GM21528 (cell line): ENCODE measurements at regions not wholly inside any gene's neighbourhood (a gene's known extent, or its start where the extent isn't known, plus 50 kb on each side); places are given as distances from the start of the nearest gene placed in this dataset.
A peak's percentile ranks its signal among the peaks of the same experiment; 100 is the strongest.

Experiments used
- ATAC-seq: cut with Tn5 transposase; IDR thresholded peaks from one replicate; pipeline ENCODE4 v1.9.1; 2021; ENCODE audit warnings: mild to moderate bottlenecking, moderate library complexity; ENCODE audit not compliant: unreplicated experiment, low FRiP score

DNA sequence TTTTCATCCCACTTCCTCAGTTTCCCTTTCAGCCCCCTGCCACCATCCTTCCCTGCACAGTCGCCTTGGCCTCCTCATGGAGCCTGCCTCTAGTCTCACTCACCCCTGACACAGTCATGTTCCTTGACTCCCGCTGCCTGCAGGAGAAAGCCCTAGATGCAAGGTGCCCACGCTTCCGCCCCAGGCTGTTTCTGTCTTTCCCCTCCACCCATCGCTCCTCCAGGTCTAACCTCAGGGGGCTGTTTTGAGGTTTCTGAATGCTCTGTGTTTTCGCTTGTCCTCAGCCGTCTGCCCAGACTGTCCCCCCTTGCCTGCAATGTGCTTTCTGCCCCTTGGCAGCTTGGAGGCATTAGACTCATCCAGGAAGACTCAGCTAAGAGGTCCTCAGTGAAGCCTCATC lies 89.9 kb downstream of the EMX2 start:
- no peak for ATAC-seq

DNA sequence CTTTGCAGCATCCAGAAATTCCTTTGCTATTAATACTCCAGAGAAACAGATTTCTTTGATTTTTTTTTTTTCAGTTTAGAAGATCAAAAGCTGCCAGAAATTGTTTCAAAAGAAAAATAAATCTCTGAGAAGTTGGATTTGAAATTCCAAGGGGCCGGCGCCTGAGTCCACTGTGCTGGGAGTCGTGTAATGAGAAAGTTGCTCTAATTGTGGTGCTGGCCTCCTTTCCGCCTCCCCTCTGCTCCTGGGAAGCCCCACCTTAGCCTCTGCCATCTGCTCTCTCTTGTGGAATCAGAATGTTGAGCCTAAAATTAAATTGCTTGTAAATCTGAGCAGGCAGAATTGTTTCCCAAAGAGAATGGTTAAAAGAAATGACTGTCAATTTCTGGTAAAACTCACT lies 93.3 kb downstream of the EMX2 start:
- no peak for ATAC-seq

DNA sequence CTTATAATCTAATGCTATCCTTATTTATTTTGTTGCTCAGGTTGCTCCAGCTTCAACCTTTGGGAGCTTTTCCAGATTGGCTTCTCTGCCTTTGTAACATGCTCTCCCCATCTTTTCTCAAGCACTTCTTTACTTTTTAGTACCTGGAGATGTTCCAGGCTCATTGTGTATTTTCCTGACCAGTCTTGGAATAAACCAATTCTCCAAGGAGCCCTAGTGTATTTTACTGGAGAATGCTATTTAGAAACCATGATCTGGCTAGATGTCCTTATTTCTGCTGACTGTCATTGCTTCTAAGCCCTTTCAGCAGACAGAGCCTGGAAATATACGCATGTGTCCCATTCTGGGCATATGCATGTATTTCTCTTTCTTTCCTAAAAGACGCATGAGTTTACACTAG lies 95.7 kb downstream of the EMX2 start:
- no peak for ATAC-seq

DNA sequence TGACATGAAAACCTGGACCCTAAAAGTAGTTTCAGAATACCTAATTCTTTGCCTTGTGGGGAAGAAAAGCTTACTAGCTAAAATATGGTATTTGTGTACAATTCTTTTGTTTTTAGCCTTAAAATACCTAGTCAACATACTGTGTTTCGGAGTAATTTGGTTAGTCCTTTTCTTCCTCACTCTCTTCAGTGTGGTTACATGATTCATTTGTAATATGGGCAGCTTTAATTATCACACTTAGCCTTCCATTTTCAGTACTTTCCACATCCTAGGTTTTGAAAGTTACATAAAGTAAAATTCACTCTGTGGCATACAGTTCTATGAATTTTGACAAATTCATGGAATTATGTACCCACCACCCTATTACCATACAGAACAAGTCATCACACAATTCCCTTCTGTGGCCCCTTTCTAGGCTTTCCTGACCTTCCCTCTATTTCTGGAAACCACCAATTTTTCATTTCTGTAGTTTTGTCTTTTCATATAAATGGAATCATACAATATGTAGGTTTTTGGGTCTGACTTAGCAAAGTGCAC lies 96.2 kb downstream of the EMX2 start:
- no peak for ATAC-seq

DNA sequence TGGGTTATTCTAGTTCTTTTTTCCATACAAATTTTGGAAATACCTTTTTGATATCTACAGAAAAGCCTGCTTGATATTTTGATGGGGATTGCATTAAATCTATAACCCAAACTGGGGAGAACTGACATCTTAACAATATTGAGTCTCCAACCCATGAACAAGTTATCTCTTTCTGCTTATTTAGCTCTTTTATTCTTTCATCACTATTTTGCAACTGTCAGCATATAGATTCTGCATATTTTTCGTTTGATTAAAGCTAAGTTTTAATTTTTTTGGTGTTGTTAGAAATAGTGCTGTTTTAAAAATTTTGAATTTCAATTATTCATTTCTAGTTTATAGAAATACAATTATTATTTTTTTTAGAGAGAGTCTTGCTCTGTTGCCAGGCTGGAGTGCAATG lies 97.9 kb downstream of the EMX2 start:
- no peak for ATAC-seq

DNA sequence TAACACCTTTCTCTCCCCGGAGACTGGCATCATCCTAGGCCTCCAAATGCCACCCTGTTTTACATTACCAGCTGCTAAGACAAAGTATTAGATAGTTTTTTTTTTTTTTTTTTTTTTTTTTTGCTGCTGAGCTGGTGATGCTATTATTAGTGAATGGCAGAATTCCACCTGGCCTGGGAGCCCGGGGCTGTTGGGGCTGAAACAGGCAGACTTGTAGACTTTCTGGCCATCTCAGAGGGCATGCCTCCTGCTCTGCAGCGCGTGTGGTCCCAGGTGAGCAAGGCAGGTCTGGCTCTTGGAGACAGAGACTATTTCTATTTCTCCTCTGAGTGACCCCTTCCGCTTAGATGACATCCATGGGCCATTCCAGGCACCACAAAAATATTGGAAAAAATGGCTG lies 104.2 kb downstream of the EMX2 start:
- ATAC-seq = no peak

DNA sequence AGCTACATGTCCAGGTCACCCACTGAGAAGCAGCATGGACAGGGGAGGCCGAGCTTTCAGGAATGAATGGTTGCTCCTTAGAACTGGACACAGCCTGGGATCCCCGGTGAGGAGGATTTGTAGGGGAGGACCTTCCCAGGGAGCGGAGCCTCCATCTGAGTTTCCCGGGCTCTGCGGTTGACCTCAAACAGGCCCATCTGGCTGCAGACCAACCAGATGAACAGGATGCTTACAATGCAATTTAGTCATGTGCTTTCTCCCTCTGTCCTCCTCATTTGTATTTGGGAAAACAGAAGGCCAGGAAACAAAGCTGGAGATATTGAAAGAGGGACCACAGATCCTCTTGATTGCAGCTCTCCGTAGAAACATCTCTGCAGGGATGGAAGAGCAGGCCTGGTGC lies 104.8 kb downstream of the EMX2 start:
- no peak for ATAC-seq

DNA sequence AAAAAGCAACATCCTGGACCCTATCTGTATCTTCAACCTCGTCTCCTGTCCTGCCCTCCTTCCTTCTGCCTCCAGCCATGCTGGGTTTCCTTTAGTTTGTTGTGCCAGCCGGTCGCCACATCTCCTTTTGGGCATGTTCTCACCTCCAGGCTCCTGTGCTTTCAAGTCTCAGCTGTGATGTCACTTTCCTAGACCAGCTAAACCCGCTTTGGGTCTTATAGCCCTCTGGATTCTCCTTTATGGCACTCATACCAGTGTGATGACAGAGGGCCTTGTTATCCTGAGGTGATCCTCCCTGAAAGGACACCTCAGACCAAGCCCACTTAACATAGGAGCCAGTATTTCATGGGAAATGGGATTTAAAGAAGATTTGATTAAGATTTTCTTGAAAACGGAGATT lies 108.6 kb downstream of the EMX2 start:
- ATAC-seq = no peak

DNA sequence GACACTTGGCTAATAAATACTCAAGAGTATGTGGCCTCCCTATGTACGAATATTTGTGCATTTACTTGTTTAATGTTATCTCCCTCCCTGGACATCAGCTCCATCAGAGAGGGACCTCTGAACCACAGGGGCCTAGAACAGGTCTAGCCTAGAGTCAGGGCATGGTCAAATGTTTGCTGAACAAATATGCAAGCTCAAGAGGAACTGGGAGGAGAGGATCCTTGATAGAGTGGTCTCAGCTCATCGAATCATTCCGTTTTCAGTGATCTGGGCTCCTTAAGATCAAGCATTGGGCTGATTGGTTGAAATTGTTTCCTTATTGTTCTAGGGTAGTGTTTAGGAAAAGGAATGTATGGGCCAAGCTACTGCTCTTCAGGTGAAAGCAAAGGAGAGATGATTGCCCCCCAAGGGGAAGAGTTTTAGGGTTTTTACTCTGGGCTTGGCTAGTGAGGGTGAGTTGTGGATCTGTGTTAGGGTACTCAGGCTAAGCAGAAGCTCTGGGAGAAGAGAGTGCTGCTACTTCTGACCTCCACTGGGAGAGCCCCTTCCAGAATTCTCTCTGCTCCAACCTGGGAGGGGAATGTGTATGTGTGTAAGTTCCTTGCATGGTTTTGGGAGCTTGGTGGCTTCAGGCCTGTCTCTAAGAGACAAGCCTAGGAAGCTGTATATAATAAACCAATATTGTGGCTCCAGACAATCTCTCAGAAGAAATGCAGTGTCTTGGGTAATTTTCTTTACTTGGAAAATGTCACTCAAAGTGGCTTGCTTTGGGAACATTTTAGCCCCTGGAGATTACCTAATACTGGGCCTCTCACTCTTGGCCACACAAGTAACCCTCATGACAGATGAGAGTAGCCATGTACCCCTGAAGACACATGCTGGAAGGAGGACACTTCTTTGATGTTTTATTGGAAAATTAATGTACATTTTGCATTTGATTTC lies 110.0 kb downstream of the EMX2 start:
- peak; percentile 28 for ATAC-seq

DNA sequence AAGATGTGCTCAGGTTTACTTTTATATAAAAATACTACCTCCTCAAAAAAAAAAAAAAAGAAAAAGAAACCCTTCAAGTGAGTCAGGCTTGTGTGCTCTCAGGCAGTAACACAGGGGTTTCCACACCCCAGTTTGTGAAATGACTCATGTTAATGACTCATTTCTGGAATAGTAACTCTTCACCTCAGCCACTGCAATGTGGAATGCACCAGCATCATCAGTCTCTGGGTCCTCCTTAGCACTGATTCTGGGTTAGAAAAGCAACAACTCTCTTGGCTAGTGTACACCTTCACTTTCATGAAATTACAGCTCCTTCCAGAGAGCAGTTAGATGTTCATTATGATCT lies 110.6 kb downstream of the EMX2 start:
- ATAC-seq = peak; percentile 92

DNA sequence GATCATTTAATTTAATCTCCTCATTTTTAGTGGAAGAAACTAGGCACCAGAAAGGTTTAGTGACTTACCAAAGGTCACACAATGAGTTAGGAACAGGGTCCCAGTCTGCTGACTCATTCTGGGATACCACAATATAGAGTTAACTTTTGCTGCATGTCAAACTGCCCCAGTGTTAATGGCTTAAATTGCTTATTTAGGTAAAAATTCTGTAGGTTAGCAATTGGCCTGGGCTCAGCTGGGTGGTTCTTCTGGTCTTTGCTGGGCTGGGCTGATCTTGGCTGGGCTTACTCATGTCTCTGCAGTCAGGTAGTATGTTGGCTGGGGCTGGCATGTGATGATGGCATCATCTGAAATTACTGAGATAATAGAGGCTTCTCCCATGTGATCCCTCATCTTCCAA lies 111.6 kb downstream of the EMX2 start:
- ATAC-seq = no peak

DNA sequence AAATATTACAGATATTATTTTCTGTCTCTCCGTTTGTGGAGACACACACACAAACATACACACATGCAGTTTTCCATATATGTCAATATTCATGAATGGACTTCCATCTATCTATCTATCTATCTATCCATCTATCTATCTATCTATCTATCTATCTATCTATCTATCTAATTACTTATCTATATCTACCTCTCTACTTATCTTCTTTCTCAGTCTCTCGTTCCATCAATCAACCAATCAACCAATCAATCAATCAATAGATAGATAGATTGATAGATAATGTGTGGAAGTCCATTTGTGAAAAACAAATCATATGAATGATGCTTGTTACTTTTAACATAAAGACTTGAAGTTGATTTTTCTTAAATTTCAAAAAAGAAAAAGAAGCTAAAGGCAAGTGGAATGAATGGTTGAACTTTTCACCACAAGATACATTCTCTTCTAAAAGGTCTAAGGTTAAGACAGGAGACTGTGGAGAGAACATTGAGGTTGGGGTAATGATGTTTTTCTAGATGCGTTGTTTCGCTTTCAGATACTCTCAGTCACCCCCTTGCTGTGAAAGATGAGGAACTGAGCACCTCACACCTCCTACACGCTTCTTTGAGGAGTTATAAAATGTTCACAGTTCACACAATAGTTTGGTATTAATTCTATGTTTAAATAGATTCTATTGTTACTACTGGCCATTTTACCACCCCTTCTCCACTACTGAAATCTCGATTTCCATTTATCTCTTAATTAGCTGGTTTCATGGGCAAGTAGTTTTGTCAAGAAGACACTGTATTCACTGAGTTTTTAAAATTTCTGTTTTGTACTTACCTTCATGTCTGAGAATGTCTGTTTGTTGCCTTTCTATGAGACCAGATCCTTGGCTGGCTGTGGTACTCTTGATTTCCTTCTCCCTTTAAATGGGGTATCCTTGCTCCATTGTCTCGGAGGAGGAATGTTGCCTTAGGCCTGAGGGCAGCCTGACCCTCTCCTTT lies 114.1 kb downstream of the EMX2 start:
- ATAC-seq = peak; percentile 84

DNA sequence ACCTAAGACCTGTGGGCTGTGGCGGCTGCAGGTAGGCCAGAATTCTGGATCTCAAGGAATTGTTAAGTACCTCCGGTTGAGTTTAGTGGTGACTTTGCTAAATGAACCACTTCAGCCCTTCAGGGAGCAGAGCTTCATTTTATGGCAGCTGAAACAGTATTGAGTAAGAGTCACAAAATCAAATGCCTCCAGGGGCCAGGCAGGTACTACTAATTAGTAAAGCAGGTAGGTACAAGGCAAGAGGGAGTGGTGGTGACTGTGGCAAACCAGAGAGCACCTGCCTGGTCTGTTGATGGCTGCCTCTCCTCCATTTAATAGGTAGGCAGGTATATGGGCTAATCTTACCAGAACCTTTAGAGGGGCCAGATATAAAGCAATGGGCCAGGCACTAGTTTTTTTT lies 118.8 kb downstream of the EMX2 start:
- no peak for ATAC-seq

DNA sequence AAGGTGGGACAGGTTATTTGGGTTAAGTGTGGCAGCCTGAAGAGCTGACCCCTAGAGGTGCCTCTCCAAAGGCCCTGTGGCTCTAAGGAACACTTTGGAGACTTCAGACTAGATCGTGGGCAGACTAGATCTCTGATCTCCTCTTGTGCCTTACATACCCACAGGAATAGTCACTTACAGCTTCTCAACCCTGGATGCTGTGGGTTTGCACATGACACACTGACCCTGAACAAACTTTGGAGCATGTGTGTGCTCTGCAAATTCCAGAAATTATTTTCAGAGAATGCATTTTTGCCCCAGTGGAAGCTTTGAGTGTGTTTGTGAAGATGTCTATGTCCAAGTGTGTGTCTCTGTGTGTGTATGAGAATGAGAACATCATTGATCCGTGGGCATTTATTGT lies 119.6 kb downstream of the EMX2 start:
- ATAC-seq = no peak

DNA sequence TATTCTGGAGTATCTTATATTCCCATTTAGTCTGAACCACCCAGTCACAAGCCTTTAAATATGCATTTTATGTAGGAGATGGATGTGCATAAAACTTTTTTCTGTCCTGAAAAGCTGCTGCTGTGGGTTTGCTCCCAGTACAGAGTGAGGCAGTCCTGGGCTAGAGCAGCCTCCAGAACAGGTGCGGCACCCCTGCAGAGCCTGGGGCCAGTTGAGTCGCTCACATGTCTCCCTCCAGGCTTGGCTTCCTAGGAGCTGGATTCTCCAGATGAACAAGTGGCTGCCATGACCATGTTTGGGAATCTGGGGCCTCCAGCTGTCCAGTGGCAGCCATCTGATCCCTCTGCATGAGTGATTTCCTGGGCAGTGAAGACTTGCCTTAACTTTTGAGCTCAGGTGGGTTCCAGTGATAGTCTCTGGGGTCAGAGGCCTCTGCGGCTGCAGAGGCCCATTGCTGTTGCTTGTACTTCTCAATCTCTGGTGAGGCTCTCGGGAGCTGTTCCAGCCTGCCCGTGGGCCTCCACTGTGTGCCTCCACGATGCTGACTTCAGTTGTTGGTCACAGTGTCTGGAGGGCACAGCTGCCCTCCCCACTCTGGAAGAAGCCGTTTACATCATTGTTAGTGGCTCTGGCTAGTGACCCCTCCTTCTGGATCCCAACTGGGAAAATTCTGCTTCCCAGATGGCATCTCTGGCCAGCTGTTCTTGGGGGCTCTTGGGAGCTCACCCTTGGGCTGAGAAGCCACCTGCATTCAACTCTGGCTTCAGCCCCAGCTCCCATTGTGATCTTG lies 120.4 kb downstream of the EMX2 start:
- no peak for ATAC-seq

DNA sequence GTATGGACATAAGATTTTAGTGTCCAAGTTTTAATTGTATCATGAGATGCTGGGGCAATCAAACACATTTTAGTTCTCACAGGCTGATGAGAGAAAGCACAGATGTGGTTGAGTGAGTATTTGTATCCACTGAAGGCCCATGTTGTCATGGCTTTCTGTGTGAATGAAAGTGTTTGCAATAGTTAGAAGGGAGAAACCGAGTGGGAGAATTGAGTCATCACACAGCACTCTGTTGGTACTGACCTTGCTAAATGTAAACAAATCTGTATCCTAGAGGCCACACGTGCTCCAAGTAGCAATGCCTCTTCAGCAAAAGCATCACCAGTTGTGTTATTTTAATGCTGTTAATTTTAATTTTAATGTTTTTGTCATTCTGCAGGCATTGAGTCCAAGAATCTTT lies 121.2 kb downstream of the EMX2 start:
- ATAC-seq = peak; percentile 97

DNA sequence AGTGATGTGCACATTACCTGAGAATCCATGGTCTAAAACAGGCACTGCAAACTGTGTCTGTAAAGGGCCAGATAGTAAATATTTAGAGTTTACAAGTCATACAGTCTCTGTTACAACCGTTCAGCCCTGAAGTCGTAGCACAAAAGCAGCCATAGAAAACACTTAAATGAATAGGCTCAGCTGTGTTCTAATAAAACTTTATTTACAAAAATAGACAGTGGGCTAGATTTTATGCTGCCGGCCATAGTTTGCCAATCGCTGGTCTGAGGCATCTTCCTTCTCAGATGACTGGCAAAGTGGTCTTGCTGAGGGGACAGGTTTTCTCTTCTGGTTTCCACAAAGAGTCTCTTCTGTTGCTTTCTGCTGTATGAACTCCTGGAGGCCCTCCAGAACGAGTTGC lies 121.7 kb downstream of the EMX2 start:
- no peak for ATAC-seq

DNA sequence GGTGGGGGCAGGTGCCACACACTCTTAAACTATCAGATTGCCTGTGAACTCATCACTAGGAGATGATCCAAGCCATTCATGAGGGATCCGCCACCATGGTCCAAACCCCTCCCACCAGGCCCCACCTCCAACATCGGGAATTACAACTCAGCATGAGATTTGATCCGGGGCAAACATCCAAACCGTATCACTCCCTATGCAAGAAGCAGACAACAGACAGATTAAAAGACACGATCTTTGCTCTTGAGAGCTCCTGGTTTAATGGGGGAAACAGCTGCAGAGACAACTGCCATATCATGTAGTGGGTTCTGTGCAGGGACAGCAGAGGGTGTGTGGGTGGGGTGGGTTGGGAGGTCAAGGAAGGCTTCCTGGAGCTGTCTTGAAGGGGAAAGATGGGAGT lies 123.6 kb downstream of the EMX2 start:
- no peak for ATAC-seq

DNA sequence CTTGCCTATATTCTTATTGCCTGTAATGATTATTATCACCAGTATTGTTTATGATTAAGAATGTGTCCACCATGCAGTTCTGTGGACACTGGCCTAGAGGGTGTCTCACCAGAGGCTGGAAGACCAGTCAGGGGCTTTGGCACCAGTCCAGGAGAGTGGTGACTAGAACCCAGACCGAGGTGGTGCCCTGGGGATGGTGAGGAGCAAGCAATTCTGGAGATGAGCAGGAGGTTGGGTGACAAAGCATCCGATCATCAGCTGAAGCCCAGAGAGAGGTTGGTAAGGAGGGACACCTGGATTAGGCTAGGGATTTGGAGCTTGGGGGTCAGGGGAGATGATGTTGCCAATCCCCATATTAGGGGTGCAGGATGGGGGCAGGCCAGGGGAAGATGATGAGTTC lies 124.4 kb downstream of the EMX2 start:
- ATAC-seq = no peak

DNA sequence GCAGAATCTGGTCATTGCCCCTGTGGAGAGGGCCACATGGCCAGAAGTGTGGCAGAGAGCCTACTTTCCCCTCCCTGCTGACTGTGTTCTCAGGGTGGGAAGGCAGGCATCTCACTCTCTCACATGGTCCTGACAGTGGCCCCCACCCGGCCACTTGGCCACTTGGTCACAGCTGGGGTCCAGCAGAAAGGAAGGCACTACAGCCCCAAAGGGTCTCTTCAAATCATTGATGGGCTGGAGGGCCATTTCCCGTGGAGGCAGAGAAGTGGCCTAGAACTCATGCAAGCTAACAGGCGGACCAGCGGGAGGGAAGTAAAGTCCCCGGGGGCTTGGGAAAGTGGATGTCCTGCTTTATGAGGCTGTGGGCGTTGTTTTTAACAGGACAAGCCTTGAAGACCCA lies 125.3 kb downstream of the EMX2 start:
- ATAC-seq = no peak
